Testis (tissue), 2 donors: ENCODE measurements at regions not wholly inside any gene's neighbourhood (a gene's known extent, or its start where the extent isn't known, plus 50 kb on each side); places are given as distances from the start of the nearest gene placed in this dataset.

Source experiments
- POLR2A ChIP-seq: fragments of 450-650 bp; IDR thresholded peaks from one replicate; pipeline ENCODE4 v1.6.1; 2017; ENCODE audit warnings: antibody characterized with exemption, mild to moderate bottlenecking, moderate library complexity
- TF ChIP-seq, protein P1 (sequence below), 3 experiments: fragments of 450-650 bp in 2 of 3; fragments of 200-600 bp in 1 of 3; sonication (generic) in 1 of 3; IDR thresholded peaks; one replicate each; pipeline ENCODE4 v1.5.1; 2016 to 2019; ENCODE audit warnings: antibody characterized with exemption in 3 of 3, mild to moderate bottlenecking in 2 of 3, moderate library complexity in 1 of 3

DNA sequence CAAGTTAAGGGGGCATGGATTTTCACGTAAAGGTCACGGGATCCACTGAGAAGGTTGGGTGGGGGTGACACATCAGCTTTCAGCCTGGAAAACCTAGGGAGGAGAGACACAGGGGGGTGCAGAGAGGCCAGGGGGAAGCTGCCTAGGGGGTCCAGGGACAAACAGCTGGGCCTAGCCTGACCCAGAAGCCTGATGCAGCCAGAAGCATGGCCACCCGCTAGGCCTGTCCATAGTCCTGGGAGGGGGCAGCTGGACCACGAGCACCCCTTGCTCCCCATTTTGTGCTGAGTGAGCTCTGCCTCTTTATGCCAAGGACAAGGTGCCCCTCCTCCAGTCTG is 322.7 kb upstream of the RTL1 start:
- TF ChIP-seq, protein P1, sequence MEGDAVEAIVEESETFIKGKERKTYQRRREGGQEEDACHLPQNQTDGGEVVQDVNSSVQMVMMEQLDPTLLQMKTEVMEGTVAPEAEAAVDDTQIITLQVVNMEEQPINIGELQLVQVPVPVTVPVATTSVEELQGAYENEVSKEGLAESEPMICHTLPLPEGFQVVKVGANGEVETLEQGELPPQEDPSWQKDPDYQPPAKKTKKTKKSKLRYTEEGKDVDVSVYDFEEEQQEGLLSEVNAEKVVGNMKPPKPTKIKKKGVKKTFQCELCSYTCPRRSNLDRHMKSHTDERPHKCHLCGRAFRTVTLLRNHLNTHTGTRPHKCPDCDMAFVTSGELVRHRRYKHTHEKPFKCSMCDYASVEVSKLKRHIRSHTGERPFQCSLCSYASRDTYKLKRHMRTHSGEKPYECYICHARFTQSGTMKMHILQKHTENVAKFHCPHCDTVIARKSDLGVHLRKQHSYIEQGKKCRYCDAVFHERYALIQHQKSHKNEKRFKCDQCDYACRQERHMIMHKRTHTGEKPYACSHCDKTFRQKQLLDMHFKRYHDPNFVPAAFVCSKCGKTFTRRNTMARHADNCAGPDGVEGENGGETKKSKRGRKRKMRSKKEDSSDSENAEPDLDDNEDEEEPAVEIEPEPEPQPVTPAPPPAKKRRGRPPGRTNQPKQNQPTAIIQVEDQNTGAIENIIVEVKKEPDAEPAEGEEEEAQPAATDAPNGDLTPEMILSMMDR (IDR thresholded peaks at IDR 0.05) = no peak
- TF ChIP-seq POLR2A = no peak
